Astrocyte (in vitro differentiated cells and primary cell): ENCODE measurements at regions not wholly inside any gene's neighbourhood (a gene's known extent, or its start where the extent isn't known, plus 50 kb on each side); places are given as distances from the start of the nearest gene placed in this dataset.

Source experiments
- CTCF ChIP-seq: IDR thresholded peaks from 2 replicates; pipeline ENCODE4 v1.5.1; 2011; ENCODE audit warnings: low read depth, mild to moderate bottlenecking, inconsistent platforms, low read length, moderate library complexity; ENCODE audit not compliant: insufficient read depth
- EZH2 ChIP-seq: IDR thresholded peaks from 2 replicates; pipeline ENCODE4 v1.6.1; 2012; ENCODE audit warnings: mild to moderate bottlenecking, low read length, inconsistent platforms; ENCODE audit not compliant: insufficient read depth

- no peak for TF ChIP-seq CTCF
- TF ChIP-seq EZH2 = no peak
Observed at GRCh38 chr7:21128062-21128817, 299.6 kb upstream of the SP4 start.
